Right hindlimb (tissue), 1 donor: ENCODE measurements at regions not wholly inside any gene's neighbourhood (a gene's known extent, or its start where the extent isn't known, plus 50 kb on each side); places are given as distances from the start of the nearest gene placed in this dataset.

Source experiments
- DNase-seq: peaks from one replicate; pipeline ENCODE4 v3.0.0-alpha.2; 2018

GRCh38 chr5:173557123-173557903, 59.1 kb downstream of the BOD1 start:
- peak; percentile 75 for DNase-seq

GRCh38 chr5:173556142-173557028, 60.1 kb downstream of the BOD1 start:
- DNase-seq, result no peak

- no peak for DNase-seq
Measured at GRCh38 chr5:173554989-173555705, 61.3 kb downstream of the BOD1 start.

- peak; percentile 35 for DNase-seq
Measured at GRCh38 chr5:173554038-173554955, 62.2 kb downstream of the BOD1 start.

- DNase-seq, result no peak
Measured at GRCh38 chr5:173550641-173551040, 65.8 kb downstream of the BOD1 start.

- DNase-seq, result no peak
Measured at GRCh38 chr5:173549644-173550043, 66.8 kb downstream of the BOD1 start.

- DNase-seq, result no peak
Measured at GRCh38 chr5:173547579-173547978, 68.9 kb downstream of the BOD1 start.

- no peak for DNase-seq
Measured at GRCh38 chr5:173542964-173543363, 73.5 kb downstream of the BOD1 start.

- DNase-seq, result no peak
Measured at GRCh38 chr5:173542159-173542558, 74.3 kb downstream of the BOD1 start.

- DNase-seq, result no peak
Measured at GRCh38 chr5:173538654-173539053, 77.8 kb downstream of the BOD1 start.

- DNase-seq, result no peak
Measured at GRCh38 chr5:173538018-173538417, 78.4 kb downstream of the BOD1 start.

- no peak for DNase-seq
Measured at GRCh38 chr5:173537228-173537627, 79.2 kb downstream of the BOD1 start.

GRCh38 chr5:173535976-173536639, 80.3 kb downstream of the BOD1 start:
- no peak for DNase-seq

- DNase-seq, result no peak
Measured at GRCh38 chr5:173535166-173535975, 81.1 kb downstream of the BOD1 start.

GRCh38 chr5:173534664-173535063, 81.8 kb downstream of the BOD1 start:
- DNase-seq, result no peak

GRCh38 chr5:173534031-173534430, 82.4 kb downstream of the BOD1 start:
- no peak for DNase-seq

- no peak for DNase-seq
Measured at GRCh38 chr5:173532689-173533250, 83.7 kb downstream of the BOD1 start.

- DNase-seq, result no peak
Measured at GRCh38 chr5:173531863-173532262, 84.6 kb downstream of the BOD1 start.

- DNase-seq, result no peak
Measured at GRCh38 chr5:173530547-173530946, 85.9 kb downstream of the BOD1 start.

GRCh38 chr5:173529861-173530260, 86.6 kb downstream of the BOD1 start:
- no peak for DNase-seq
